Body of pancreas (tissue), 4 donors: ENCODE measurements at regions not wholly inside any gene's neighbourhood (a gene's known extent, or its start where the extent isn't known, plus 50 kb on each side); places are given as distances from the start of the nearest gene placed in this dataset.
A peak's percentile ranks its signal among the peaks of the same experiment; 100 is the strongest.

ENCODE experiments used
- ATAC-seq: fragments of 150-250 bp; one replicate; pipeline ENCODE4 v1.9.1; 2016
- DNase-seq, 4 donors: peaks; one replicate each; pipeline ENCODE4 v3.0.0-alpha.2; 2019
- H3K27ac ChIP-seq, 4 donors: fragments of 200-600 bp; sonication (generic); 1 replicate in 3 of 4; 2 replicates in 1 of 4; pipeline versions ENCODE4 v1.5.1 to v1.6.1; 2016 to 2019; ENCODE audit warnings: mild to moderate bottlenecking in 1 of 4, mixed read lengths in 1 of 4, moderate library complexity in 1 of 4
- H3K27me3 ChIP-seq, 2 donors: fragments of 200-600 bp; sonication (generic); one replicate each; pipeline ENCODE4 v1.6.0; 2016; ENCODE audit warnings: mild to moderate bottlenecking in 1 of 2
- H3K36me3 ChIP-seq, 2 donors: fragments of 200-600 bp; sonication (generic); replicated peaks in 1 of 2; 2 replicates each; pipeline ENCODE4 v1.5.1; 2016; ENCODE audit warnings: low read depth in 2 of 2; ENCODE audit not compliant: insufficient read depth in 1 of 2
- H3K4me1 ChIP-seq: fragments of 200-600 bp; sonication (generic); one replicate; pipeline ENCODE4 v1.6.0; 2016
- H3K4me3 ChIP-seq, 2 donors: fragments of 200-600 bp; sonication (generic); 1 replicate in 1 of 2; 2 replicates in 1 of 2; pipeline ENCODE4 v1.5.1; 2016 to 2019
- H3K9me3 ChIP-seq, 3 donors: fragments of 200-600 bp; sonication (generic); 1 replicate in 2 of 3; 2 replicates in 1 of 3; pipeline ENCODE4 v1.5.1; 2016
- POLR2A ChIP-seq, 3 donors: fragments of 450-650 bp; IDR thresholded peaks; one replicate each; pipeline ENCODE4 v1.6.1; 2016; ENCODE audit warnings: antibody characterized with exemption in 3 of 3, mild to moderate bottlenecking in 2 of 3
- WGBS, 2 donors: methylation state at CpG; one replicate each; pipeline ENCODE4 v1.1.5; 2017; 5-methylcytosine and 5-hydroxymethylcytosine counted together
- intact Hi-C: fragments of 100-400 bp; cut with DNase I; formaldehyde crosslinking; loops from one replicate; pipeline ENCODE4 v1.15.1; 2023
- TF ChIP-seq, protein P1 (sequence below), 7 experiments: fragments of 450-650 bp in 4 of 7; fragments of 200-600 bp in 3 of 7; sonication (generic) in 3 of 7; IDR thresholded peaks; one replicate each; pipeline ENCODE4 v1.5.1; 2016 to 2019; ENCODE audit warnings: antibody characterized with exemption in 7 of 7

DNA sequence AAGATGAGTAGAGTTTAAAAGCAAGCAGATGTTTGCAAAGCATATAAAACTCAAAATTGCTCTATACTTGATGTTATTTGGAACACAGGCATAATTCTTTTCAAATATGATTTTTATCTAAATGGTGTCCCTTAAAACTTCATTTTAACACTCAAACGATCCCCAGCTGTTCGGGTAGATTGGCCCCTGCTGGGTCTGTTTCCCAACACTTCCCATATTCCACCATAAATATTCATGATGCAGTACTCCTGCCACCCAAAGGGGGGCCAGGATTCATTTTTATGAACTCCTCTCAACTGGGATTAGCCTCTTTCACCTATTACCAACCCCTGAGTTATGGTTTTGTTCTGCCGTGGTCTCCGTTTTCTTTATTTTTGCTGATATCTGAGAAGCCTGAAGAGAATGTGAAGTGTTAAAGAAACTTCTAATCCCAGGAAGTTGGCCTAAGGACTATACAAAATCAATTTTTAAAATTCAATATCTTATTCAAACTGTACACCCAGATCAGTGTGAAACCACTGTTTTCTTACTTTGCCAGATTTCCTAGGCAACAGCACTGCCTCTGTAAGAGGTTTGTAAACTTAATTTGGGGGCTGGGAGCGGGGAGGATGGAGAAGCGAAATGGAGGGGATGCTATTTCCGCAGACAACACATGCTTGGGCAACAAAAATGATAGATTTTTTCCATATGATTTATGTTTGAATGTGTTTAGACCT is 384.1 kb downstream of the DMRT2 start:
- DNase-seq = no peak
- intact Hi-C loops = no loop called here

DNA sequence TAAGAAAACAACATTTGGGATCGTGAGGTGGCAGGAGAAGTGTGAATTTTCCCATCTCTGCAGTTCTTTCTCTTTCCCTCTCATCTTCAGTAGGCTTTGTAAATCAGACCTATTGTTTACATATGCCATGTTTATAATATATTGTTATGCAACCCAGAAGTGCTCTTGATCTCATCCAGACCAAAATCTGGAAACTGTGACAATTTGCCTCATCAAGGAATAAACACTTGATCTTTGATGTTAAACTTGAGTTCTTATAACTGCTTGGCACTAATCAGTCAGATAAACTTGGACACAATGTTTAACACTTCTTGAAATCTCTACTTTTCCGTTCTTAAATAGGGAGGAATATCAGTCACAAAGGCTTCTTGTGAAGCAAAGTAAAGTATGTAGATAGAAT is 384.7 kb downstream of the DMRT2 start:
- DNase-seq = no peak
- no peaks in the 10 kb centered on the region for H3K36me3 ChIP-seq
- no peak overlapping the region for H3K4me3 ChIP-seq
- TF ChIP-seq POLR2A (IDR thresholded peaks at IDR 0.05) = no peak
- TF ChIP-seq, protein P1, sequence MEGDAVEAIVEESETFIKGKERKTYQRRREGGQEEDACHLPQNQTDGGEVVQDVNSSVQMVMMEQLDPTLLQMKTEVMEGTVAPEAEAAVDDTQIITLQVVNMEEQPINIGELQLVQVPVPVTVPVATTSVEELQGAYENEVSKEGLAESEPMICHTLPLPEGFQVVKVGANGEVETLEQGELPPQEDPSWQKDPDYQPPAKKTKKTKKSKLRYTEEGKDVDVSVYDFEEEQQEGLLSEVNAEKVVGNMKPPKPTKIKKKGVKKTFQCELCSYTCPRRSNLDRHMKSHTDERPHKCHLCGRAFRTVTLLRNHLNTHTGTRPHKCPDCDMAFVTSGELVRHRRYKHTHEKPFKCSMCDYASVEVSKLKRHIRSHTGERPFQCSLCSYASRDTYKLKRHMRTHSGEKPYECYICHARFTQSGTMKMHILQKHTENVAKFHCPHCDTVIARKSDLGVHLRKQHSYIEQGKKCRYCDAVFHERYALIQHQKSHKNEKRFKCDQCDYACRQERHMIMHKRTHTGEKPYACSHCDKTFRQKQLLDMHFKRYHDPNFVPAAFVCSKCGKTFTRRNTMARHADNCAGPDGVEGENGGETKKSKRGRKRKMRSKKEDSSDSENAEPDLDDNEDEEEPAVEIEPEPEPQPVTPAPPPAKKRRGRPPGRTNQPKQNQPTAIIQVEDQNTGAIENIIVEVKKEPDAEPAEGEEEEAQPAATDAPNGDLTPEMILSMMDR (IDR thresholded peaks at IDR 0.05) = no peak
- intact Hi-C loops = no loop called here
- H3K4me1 ChIP-seq = no peaks in the 10 kb centered on the region
- H3K9me3 ChIP-seq = no peaks in the 10 kb centered on the region
- no peaks in the 10 kb centered on the region for H3K27me3 ChIP-seq
- WGBS, 2 donors = 33 to 42% methylated on average over 2 of the region's 2 CpGs
- no peak overlapping the region for H3K27ac ChIP-seq
- no peak for ATAC-seq

More for the DNA sequence above, 384.1 kb downstream of the DMRT2 start:
- no peaks in the 10 kb centered on the region for H3K4me1 ChIP-seq
- H3K9me3 ChIP-seq = no peaks in the 10 kb centered on the region
- H3K36me3 ChIP-seq = no peaks in the 10 kb centered on the region
- ATAC-seq = no peak
- H3K27ac ChIP-seq = no peak overlapping the region
- no peaks in the 10 kb centered on the region for H3K27me3 ChIP-seq
- 57 to 60% methylated on average over 7 of the region's 7 CpGs for WGBS, 2 donors
- H3K4me3 ChIP-seq = no peak overlapping the region
- no peak for TF ChIP-seq POLR2A (IDR thresholded peaks at IDR 0.05)
- TF ChIP-seq, protein P1 (IDR thresholded peaks at IDR 0.05) = peak in 4 of 7 experiments; percentile 3 to 9 (median 8)

GRCh38 chr9:1440256-1440655 is 390.1 kb downstream of the DMRT2 start:
- no peak for DNase-seq
- ATAC-seq = no peak
- WGBS, 2 donors = 70 to 74% methylated on average over 3 of the region's 3 CpGs
- Histone ChIP-seq H3K4me1 (no peaks in the 10 kb centered on the region), H3K27me3 (no peaks in the 10 kb centered on the region), H3K36me3 (no peaks in the 10 kb centered on the region), H3K9me3 (no peaks in the 10 kb centered on the region), H3K27ac (no peak overlapping the region), H3K4me3 (no peak overlapping the region)
- TF ChIP-seq, protein P1 (IDR thresholded peaks at IDR 0.05) = no peak
- no peak for TF ChIP-seq POLR2A (IDR thresholded peaks at IDR 0.05)
- intact Hi-C loops = no loop called here

- H3K9me3 ChIP-seq = no peaks in the 10 kb centered on the region
- H3K4me1 ChIP-seq = no peaks in the 10 kb centered on the region
- no peaks in the 10 kb centered on the region for H3K27me3 ChIP-seq
- intact Hi-C loops = no loop called here
- H3K36me3 ChIP-seq = no peaks in the 10 kb centered on the region
- no peak for DNase-seq
- H3K4me3 ChIP-seq = no peak overlapping the region
- WGBS, 2 donors = 86% methylated on average over 1 of the region's 1 CpG
- TF ChIP-seq POLR2A (IDR thresholded peaks at IDR 0.05) = no peak
- TF ChIP-seq, protein P1 (IDR thresholded peaks at IDR 0.05) = no peak
- no peak overlapping the region for H3K27ac ChIP-seq
- no peak for ATAC-seq
These were observed 391.9 kb downstream of the DMRT2 start for GRCh38 chr9:1442105-1442504.

DNA sequence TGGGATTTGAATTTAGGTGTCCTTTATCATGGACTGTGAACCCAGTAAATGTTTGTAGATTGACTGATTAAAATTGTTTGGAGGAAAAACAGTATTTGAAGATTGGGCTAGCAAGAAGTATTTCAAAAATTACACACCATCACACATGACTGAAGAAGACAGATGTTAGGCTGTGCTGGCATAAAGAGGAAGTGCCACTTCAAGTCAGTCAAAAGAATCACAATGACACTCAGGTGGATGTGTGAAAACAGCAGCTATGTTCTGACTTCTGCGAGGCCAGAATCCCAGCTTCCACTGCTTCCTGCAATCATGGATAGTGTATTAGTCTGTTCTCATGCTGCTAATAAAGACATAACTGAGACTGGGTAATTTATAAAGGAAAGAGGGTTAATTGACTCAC is 393.3 kb downstream of the DMRT2 start:
- DNase-seq (no peak), ATAC-seq (no peak)
- Histone ChIP-seq H3K4me3 (no peak overlapping the region), H3K27me3 (no peaks in the 10 kb centered on the region), H3K36me3 (no peaks in the 10 kb centered on the region), H3K27ac (no peak overlapping the region), H3K9me3 (no peaks in the 10 kb centered on the region), H3K4me1 (no peaks in the 10 kb centered on the region)
- no peak for TF ChIP-seq POLR2A (IDR thresholded peaks at IDR 0.05)
- TF ChIP-seq, protein P1 (IDR thresholded peaks at IDR 0.05) = no peak
- intact Hi-C loops = no loop called here
- 68 to 89% methylated on average over 1 of the region's 1 CpG for WGBS, 2 donors
